Neural cell (in vitro differentiated cells): ENCODE measurements at regions not wholly inside any gene's neighbourhood (a gene's known extent, or its start where the extent isn't known, plus 50 kb on each side); places are given as distances from the start of the nearest gene placed in this dataset.

Source experiments
- H2AFZ ChIP-seq: fragments of 200-600, 300-800 bp; sonication (generic), shearing (Covaris generic); 2 replicates; pipeline ENCODE4 v1.6.0; 2014; ENCODE audit warnings: low read depth, mild to moderate bottlenecking, antibody characterized with exemption, low read length, moderate library complexity
- H3F3A ChIP-seq: fragments of 200-600 bp; shearing (Covaris generic); 2 replicates; pipeline ENCODE4 v1.6.1; 2016; ENCODE audit warnings: mild to moderate bottlenecking, moderate library complexity, mixed read lengths, antibody characterized with exemption, low read length; ENCODE audit not compliant: insufficient read depth, poor library complexity, severe bottlenecking
- H3K27ac ChIP-seq: fragments of 200-600, 300-800 bp; sonication (generic), shearing (Covaris generic); 2 replicates; pipeline ENCODE4 v1.5.1; 2014; ENCODE audit warnings: mild to moderate bottlenecking, low read length, moderate library complexity
- H3K27me3 ChIP-seq: fragments of 300-800, 200-600 bp; sonication (generic), shearing (Covaris generic); 2 replicates; pipeline ENCODE4 v1.6.0; 2014; ENCODE audit warnings: mild to moderate bottlenecking, low read depth, low read length, moderate library complexity; ENCODE audit not compliant: insufficient read depth
- H3K36me3 ChIP-seq: fragments of 300-800, 200-600 bp; sonication (generic), shearing (Covaris generic); 2 replicates; pipeline ENCODE4 v1.5.1; 2014; ENCODE audit warnings: mild to moderate bottlenecking, antibody characterized with exemption, low read length, moderate library complexity; ENCODE audit not compliant: insufficient read depth
- H3K4me2 ChIP-seq: fragments of 300-800, 200-600 bp; sonication (generic), shearing (Covaris generic); 2 replicates; pipeline ENCODE4 v1.6.0; 2014; ENCODE audit warnings: mild to moderate bottlenecking, low read length
- H3K4me3 ChIP-seq: fragments of 300-800, 200-600 bp; sonication (generic), shearing (Covaris generic); 2 replicates; pipeline ENCODE4 v1.5.1; 2014; ENCODE audit warnings: mild to moderate bottlenecking, low read length, moderate library complexity
- H3K79me2 ChIP-seq: fragments of 200-600 bp; shearing (Covaris generic); replicated peaks from 2 replicates; pipeline ENCODE4 v1.6.0; 2014; ENCODE audit warnings: mild to moderate bottlenecking, low read length, moderate library complexity; ENCODE audit not compliant: insufficient read depth
- H3K9ac ChIP-seq: fragments of 300-800, 200-600 bp; sonication (generic), shearing (Covaris generic); 2 replicates; pipeline ENCODE4 v1.6.1; 2016; ENCODE audit warnings: mild to moderate bottlenecking, low read length, mixed read lengths
- H3K9me2 ChIP-seq: fragments of 200-600 bp; shearing (Covaris generic); 2 replicates; pipeline ENCODE4 v1.6.1; 2016; ENCODE audit warnings: mild to moderate bottlenecking, low read length, mixed read lengths; ENCODE audit not compliant: insufficient read depth
- H3K9me3 ChIP-seq: fragments of 200-600, 300-800 bp; sonication (generic), shearing (Covaris generic); 2 replicates; pipeline ENCODE4 v1.6.1; 2016; ENCODE audit warnings: mild to moderate bottlenecking, mixed run types, low read length, moderate library complexity, mixed read lengths
- H4K20me1 ChIP-seq: fragments of 200-600 bp; shearing (Covaris generic); 2 replicates; pipeline ENCODE4 v1.6.1; 2016; ENCODE audit warnings: mild to moderate bottlenecking, mixed run types; ENCODE audit not compliant: insufficient read depth
- CTCF ChIP-seq: fragments of 450-650 bp; IDR thresholded peaks from 2 replicates; pipeline ENCODE4 v1.5.1; 2014; ENCODE audit warnings: antibody characterized with exemption, mild to moderate bottlenecking, moderate library complexity; ENCODE audit not compliant: poor library complexity, severe bottlenecking
- EP300 ChIP-seq: fragments of 450-650 bp; conservative IDR thresholded peaks from 2 replicates; pipeline ENCODE4 v1.6.1; 2014; ENCODE audit warnings: antibody characterized with exemption, mild to moderate bottlenecking, moderate library complexity; ENCODE audit not compliant: poor library complexity, severe bottlenecking
- EZH2 ChIP-seq: fragments of 200-600, 300-800 bp; shearing (Covaris generic), sonication (generic); IDR thresholded peaks from 2 replicates; pipeline ENCODE4 v1.6.1; 2014; ENCODE audit warnings: antibody characterized with exemption, low read length, borderline replicate concordance, mild to moderate bottlenecking; ENCODE audit not compliant: insufficient read depth, poor library complexity, severe bottlenecking
- MXI1 ChIP-seq: fragments of 450-650 bp; conservative IDR thresholded peaks from 2 replicates; pipeline ENCODE4 v1.6.1; 2014; ENCODE audit warnings: antibody characterized with exemption, mild to moderate bottlenecking; ENCODE audit not compliant: poor library complexity, severe bottlenecking
- POLR2AphosphoS5 ChIP-seq: IDR thresholded peaks from 2 replicates; pipeline ENCODE4 v1.6.1; 2012
- RAD21 ChIP-seq: fragments of 450-650 bp; conservative IDR thresholded peaks from 2 replicates; pipeline ENCODE4 v1.6.1; 2014; ENCODE audit warnings: antibody characterized with exemption, mild to moderate bottlenecking, moderate library complexity
- REST ChIP-seq: IDR thresholded peaks from 2 replicates; pipeline ENCODE4 v1.6.1; 2012; ENCODE audit warnings: borderline replicate concordance
- SMC3 ChIP-seq: fragments of 450-650 bp; conservative IDR thresholded peaks from 2 replicates; pipeline ENCODE4 v1.6.1; 2014; ENCODE audit warnings: antibody characterized with exemption, mild to moderate bottlenecking, moderate library complexity; ENCODE audit not compliant: poor library complexity
- TAF1 ChIP-seq: IDR thresholded peaks from 2 replicates; pipeline ENCODE4 v1.6.1; 2012; ENCODE audit warnings: low read depth

- Histone ChIP-seq H3K9me3 (no peaks in the 10 kb centered on the region), H3K4me3 (no peak overlapping the region), H3K27ac (no peak overlapping the region), H4K20me1 (no peaks in the 10 kb centered on the region), H3K9ac (no peak overlapping the region), H3K27me3 (no peaks in the 10 kb centered on the region), H3K9me2 (no peaks in the 10 kb centered on the region), H2AFZ (no peak overlapping the region), H3F3A (no peaks in the 10 kb centered on the region), H3K79me2 (no peaks in the 10 kb centered on the region), H3K36me3 (no peaks in the 10 kb centered on the region), H3K4me2 (no peak overlapping the region)
- TF ChIP-seq REST (no peak), POLR2AphosphoS5 (no peak), TAF1 (no peak), MXI1 (no peak), CTCF (no peak), EP300 (no peak), SMC3 (no peak), EZH2 (no peak), RAD21 (no peak)
Measured at GRCh38 chr6:113634352-113635163, 222.6 kb upstream of the MARCKS start.

GRCh38 chr6:113635222-113635986 lies 221.7 kb upstream of the MARCKS start:
- Histone ChIP-seq H3K27me3 (no peaks in the 10 kb centered on the region), H3K27ac (no peak overlapping the region), H2AFZ (no peak overlapping the region), H3K4me3 (no peak overlapping the region), H3K9me2 (no peaks in the 10 kb centered on the region), H3K36me3 (no peaks in the 10 kb centered on the region), H3F3A (no peaks in the 10 kb centered on the region), H3K9ac (no peak overlapping the region), H3K4me2 (no peak overlapping the region), H3K9me3 (no peaks in the 10 kb centered on the region), H4K20me1 (no peaks in the 10 kb centered on the region), H3K79me2 (no peaks in the 10 kb centered on the region)
- TF ChIP-seq CTCF (no peak), EZH2 (no peak), EP300 (no peak), TAF1 (no peak), RAD21 (no peak), MXI1 (no peak), REST (no peak), POLR2AphosphoS5 (no peak)
